CD4-positive, alpha-beta T cell (primary cell): ENCODE measurements at regions not wholly inside any gene's neighbourhood (a gene's known extent, or its start where the extent isn't known, plus 50 kb on each side); places are given as distances from the start of the nearest gene placed in this dataset.

Source experiments
- ATAC-seq: fragments of 200-7000 bp; cut with Tn5 transposase; one replicate; pipeline ENCODE4 v1.10.0; 2022; ENCODE audit warnings: mild to moderate bottlenecking; ENCODE audit not compliant: poor library complexity
- CTCF ChIA-PET: fragments of 350-600 bp; sonication (Branson Sonifier 250); formaldehyde crosslinking; loops from one replicate; lab custom pipeline; 2021; ENCODE audit warnings: antibody characterized with exemption, inconsistent platforms; lab: Charles Lee
- POLR2A ChIA-PET: fragments of 350-600 bp; sonication (Branson Sonifier 250); formaldehyde crosslinking; loops from one replicate; lab custom pipeline; 2021; ENCODE audit warnings: antibody characterized with exemption, inconsistent platforms; lab: Charles Lee
- DNase-seq, 14 experiments: peaks; one replicate each; pipeline ENCODE4 v3.0.0-alpha.2; 2013 to 2020; ENCODE audit warnings: mixed read lengths in 2 of 14
- H3K27ac ChIP-seq, 2 donors: one replicate each; pipeline versions ENCODE4 v1.5.1 to v1.7.0; 2013; ENCODE audit warnings: low read length in 2 of 2, low read depth in 1 of 2, mild to moderate bottlenecking in 1 of 2
- H3K27me3 ChIP-seq, 2 experiments: 1 replicate in 1 of 2; 2 replicates in 1 of 2; pipeline versions ENCODE4 v1.6.1 to v1.7.0; 2013; ENCODE audit warnings: low read length in 2 of 2, control low read depth in 1 of 2, mild to moderate bottlenecking in 1 of 2, moderate library complexity in 1 of 2; ENCODE audit not compliant: insufficient read depth in 2 of 2, control insufficient read depth in 1 of 2
- H3K36me3 ChIP-seq: one replicate; pipeline ENCODE4 v1.6.1; 2013; ENCODE audit warnings: low read length, control low read depth; ENCODE audit not compliant: insufficient read depth
- H3K4me1 ChIP-seq: one replicate; pipeline ENCODE4 v1.6.1; 2013; ENCODE audit warnings: low read length, control low read depth; ENCODE audit not compliant: insufficient read depth
- H3K4me3 ChIP-seq: one replicate; pipeline ENCODE4 v1.5.1; 2013; ENCODE audit warnings: mild to moderate bottlenecking, low read length, moderate library complexity
- H3K9me3 ChIP-seq, 2 experiments: 1 replicate in 1 of 2; 2 replicates in 1 of 2; pipeline versions ENCODE4 v1.6.1 to v1.7.0; 2013; ENCODE audit warnings: low read length in 2 of 2, mild to moderate bottlenecking in 2 of 2, control low read depth in 1 of 2, moderate library complexity in 1 of 2; ENCODE audit not compliant: control insufficient read depth in 1 of 2, insufficient read depth in 1 of 2
- H3K27ac Mint-ChIP-seq: one replicate; pipeline ENCODE4 v1.8.0; 2020; ENCODE audit warnings: mixed read lengths
- H3K27me3 Mint-ChIP-seq: one replicate; pipeline ENCODE4 v1.8.0; 2021; ENCODE audit warnings: mixed read lengths
- H3K36me3 Mint-ChIP-seq: one replicate; pipeline ENCODE4 v1.8.0; 2021; ENCODE audit warnings: low read depth, mixed read lengths
- H3K4me1 Mint-ChIP-seq: one replicate; pipeline ENCODE4 v1.8.0; 2021; ENCODE audit warnings: low read depth, mixed read lengths
- H3K4me3 Mint-ChIP-seq: one replicate; pipeline ENCODE4 v1.8.0; 2020; ENCODE audit warnings: mild to moderate bottlenecking, mixed read lengths
- H3K9me3 Mint-ChIP-seq: one replicate; pipeline ENCODE4 v1.8.0; 2020; ENCODE audit warnings: mixed read lengths
- intact Hi-C, 2 experiments: fragments of 100-400 bp; cut with DNase I in 1 of 2; cut with micrococcal nuclease in 1 of 2; formaldehyde crosslinking; loops; one replicate each; pipeline versions ENCODE4 v1.15.1 to v1.9.0; 2023 to 2025; cut with DNase I, micrococcal nuclease
- TF ChIP-seq, protein P1 (sequence below): fragments of 200-600 bp; IDR thresholded peaks from one replicate; pipeline ENCODE4 v1.8.0; 2022; ENCODE audit warnings: antibody characterized with exemption, mild to moderate bottlenecking

- ATAC-seq (no peak), DNase-seq (no peak)
- Mint-ChIP-seq H3K9me3 (peaks cover 8% of the 10 kb centered on the region), H3K36me3 (no peaks in the 10 kb centered on the region), H3K27ac (no peak overlapping the region), H3K4me3 (no peak overlapping the region), H3K27me3 (no peaks in the 10 kb centered on the region), H3K4me1 (no peaks in the 10 kb centered on the region)
- no peaks in the 10 kb centered on the region for H3K4me1 ChIP-seq
- TF ChIP-seq, protein P1, sequence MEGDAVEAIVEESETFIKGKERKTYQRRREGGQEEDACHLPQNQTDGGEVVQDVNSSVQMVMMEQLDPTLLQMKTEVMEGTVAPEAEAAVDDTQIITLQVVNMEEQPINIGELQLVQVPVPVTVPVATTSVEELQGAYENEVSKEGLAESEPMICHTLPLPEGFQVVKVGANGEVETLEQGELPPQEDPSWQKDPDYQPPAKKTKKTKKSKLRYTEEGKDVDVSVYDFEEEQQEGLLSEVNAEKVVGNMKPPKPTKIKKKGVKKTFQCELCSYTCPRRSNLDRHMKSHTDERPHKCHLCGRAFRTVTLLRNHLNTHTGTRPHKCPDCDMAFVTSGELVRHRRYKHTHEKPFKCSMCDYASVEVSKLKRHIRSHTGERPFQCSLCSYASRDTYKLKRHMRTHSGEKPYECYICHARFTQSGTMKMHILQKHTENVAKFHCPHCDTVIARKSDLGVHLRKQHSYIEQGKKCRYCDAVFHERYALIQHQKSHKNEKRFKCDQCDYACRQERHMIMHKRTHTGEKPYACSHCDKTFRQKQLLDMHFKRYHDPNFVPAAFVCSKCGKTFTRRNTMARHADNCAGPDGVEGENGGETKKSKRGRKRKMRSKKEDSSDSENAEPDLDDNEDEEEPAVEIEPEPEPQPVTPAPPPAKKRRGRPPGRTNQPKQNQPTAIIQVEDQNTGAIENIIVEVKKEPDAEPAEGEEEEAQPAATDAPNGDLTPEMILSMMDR: no peak
- no peaks in the 10 kb centered on the region for H3K36me3 ChIP-seq
- no peak overlapping the region for H3K27ac ChIP-seq
- intact Hi-C loops: no loop called here
- H3K27me3 ChIP-seq: peaks cover 0 to 3% of the 10 kb centered on the region in 2 experiments
- H3K4me3 ChIP-seq: no peak overlapping the region
- ChIA-PET POLR2A (no interaction called here), CTCF (no interaction called here)
- peaks cover 3 to 9% of the 10 kb centered on the region in 2 experiments for H3K9me3 ChIP-seq
These were observed 438.3 kb downstream of the RAPGEF2 start for GRCh38 chr4:159541143-159541542.

DNA sequence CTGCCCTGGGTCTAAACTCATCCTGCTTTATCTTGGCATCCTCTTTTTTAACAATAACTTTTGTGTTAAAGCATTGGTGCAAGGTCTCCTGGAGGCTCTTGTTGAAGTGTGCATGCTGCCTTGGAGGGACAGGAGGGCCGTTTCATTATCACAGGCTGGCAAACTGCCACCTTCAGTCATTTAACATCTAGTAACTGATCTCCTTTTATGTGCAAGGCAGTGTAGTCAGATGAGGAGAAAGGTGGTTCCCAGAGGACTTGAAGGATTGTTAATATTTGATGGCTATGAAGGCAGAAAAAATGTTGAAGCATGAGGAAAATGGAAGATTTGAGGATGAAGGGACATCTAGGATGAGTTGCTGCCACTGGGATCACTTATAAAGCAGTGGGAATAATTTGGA is 439.4 kb downstream of the RAPGEF2 start:
- DNase-seq (no peak), ATAC-seq (no peak)
- Mint-ChIP-seq H3K4me1 (no peaks in the 10 kb centered on the region), H3K27me3 (no peaks in the 10 kb centered on the region), H3K9me3 (no peaks in the 10 kb centered on the region), H3K4me3 (no peak overlapping the region), H3K36me3 (no peaks in the 10 kb centered on the region), H3K27ac (no peak overlapping the region)
- Histone ChIP-seq H3K27ac (no peak overlapping the region), H3K27me3 (no peaks in the 10 kb centered on the region), H3K4me1 (no peaks in the 10 kb centered on the region), H3K9me3 (peaks cover 0 to 3% of the 10 kb centered on the region in 2 experiments), H3K4me3 (no peak overlapping the region), H3K36me3 (no peaks in the 10 kb centered on the region)
- POLR2A ChIA-PET: no interaction called here
- intact Hi-C loops: no loop called here
- TF ChIP-seq, protein P1: no peak
- CTCF ChIA-PET: no interaction called here

GRCh38 chr4:159543831-159544230 is 441.0 kb downstream of the RAPGEF2 start:
- ATAC-seq: no peak
- H3K27ac Mint-ChIP-seq: no peak overlapping the region
- no peaks in the 10 kb centered on the region for H3K36me3 Mint-ChIP-seq
- no peak overlapping the region for H3K4me3 Mint-ChIP-seq
- H3K4me1 Mint-ChIP-seq: no peaks in the 10 kb centered on the region
- ChIA-PET POLR2A (no interaction called here), CTCF (no interaction called here)
- no peak for DNase-seq
- no peaks in the 10 kb centered on the region for H3K9me3 Mint-ChIP-seq
- H3K27me3 Mint-ChIP-seq: no peaks in the 10 kb centered on the region
- intact Hi-C loops: no loop called here
- TF ChIP-seq, protein P1: no peak
- no peak overlapping the region for H3K4me3 ChIP-seq
- H3K4me1 ChIP-seq: no peaks in the 10 kb centered on the region
- H3K36me3 ChIP-seq: no peaks in the 10 kb centered on the region
- no peaks in the 10 kb centered on the region for H3K27me3 ChIP-seq
- H3K9me3 ChIP-seq: peaks cover 0 to 3% of the 10 kb centered on the region in 2 experiments
- H3K27ac ChIP-seq: no peak overlapping the region
